Transverse colon (tissue), 4 donors: ENCODE measurements at regions not wholly inside any gene's neighbourhood (a gene's known extent, or its start where the extent isn't known, plus 50 kb on each side); places are given as distances from the start of the nearest gene placed in this dataset.

ENCODE experiments used
- DNase-seq: peaks from one replicate; pipeline ENCODE4 v3.0.0-alpha.2; 2019
- H3K27ac ChIP-seq, 4 donors: fragments of 200-600 bp; sonication (generic); 2 replicates each; pipeline ENCODE4 v1.5.1; 2016 to 2018; ENCODE audit warnings: inconsistent platforms in 4 of 4
- H3K27me3 ChIP-seq: fragments of 200-600 bp; sonication (generic); 2 replicates; pipeline ENCODE4 v1.5.1; 2017; ENCODE audit warnings: inconsistent platforms
- H3K36me3 ChIP-seq, 4 donors: fragments of 200-600 bp; sonication (generic); 2 replicates each; pipeline ENCODE4 v1.5.1; 2017 to 2019; ENCODE audit warnings: inconsistent platforms in 4 of 4
- H3K4me1 ChIP-seq, 4 donors: fragments of 200-600 bp; sonication (generic); 2 replicates each; pipeline ENCODE4 v1.5.1; 2017 to 2020; ENCODE audit warnings: inconsistent platforms in 4 of 4
- H3K4me3 ChIP-seq, 4 donors: fragments of 200-600 bp; sonication (generic); 1 replicate in 1 of 4; 2 replicates in 3 of 4; pipeline versions ENCODE4 v1.5.1 to v1.6.1; 2017 to 2019; ENCODE audit warnings: inconsistent platforms in 4 of 4
- H3K9me3 ChIP-seq, 2 donors: fragments of 200-600 bp; sonication (generic); 2 replicates each; pipeline ENCODE4 v1.5.1; 2017 to 2019; ENCODE audit warnings: inconsistent platforms in 2 of 2
- CTCF ChIP-seq, 5 experiments: fragments of 200-600 bp in 3 of 5; fragments of 450-650 bp in 2 of 5; sonication (generic) in 3 of 5; IDR thresholded peaks; 1 replicate in 2 of 5; 2 replicates in 3 of 5; pipeline ENCODE4 v1.5.1; 2016 to 2017; ENCODE audit warnings: antibody characterized with exemption in 5 of 5, inconsistent platforms in 3 of 5, mild to moderate bottlenecking in 2 of 5, moderate library complexity in 1 of 5
- EP300 ChIP-seq: sonication (generic); formaldehyde crosslinking; IDR thresholded peaks from one replicate; pipeline ENCODE4 v1.6.1; 2017; ENCODE audit warnings: antibody characterized with exemption, low read depth
- POLR2A ChIP-seq: fragments of 450-650 bp; IDR thresholded peaks from one replicate; pipeline ENCODE4 v1.6.1; 2016; ENCODE audit warnings: antibody characterized with exemption, mild to moderate bottlenecking, moderate library complexity
- POLR2AphosphoS5 ChIP-seq, 3 donors: sonication (generic); formaldehyde crosslinking; IDR thresholded peaks; one replicate each; pipeline ENCODE4 v1.6.1; 2016; ENCODE audit warnings: antibody characterized with exemption in 3 of 3
- WGBS, 2 donors: methylation state at CpG; one replicate each; pipeline ENCODE4 v1.1.5; 2018; ENCODE audit warnings: low coverage in 1 of 2; 5-methylcytosine and 5-hydroxymethylcytosine counted together
- in situ Hi-C, 4 donors: fragments of 200-750 bp; cut with MboI; loops; one replicate each; pipeline versions ENCODE4 v1.15.0 to v1.15.1; 2017; ENCODE audit warnings: low sequenced_read_pairs in 3 of 4, low pct_ligation_motif_present in 1 of 4, low pct_unique_long_range_greater_than_20kb in 1 of 4
- intact Hi-C: fragments of 100-400 bp; cut with DNase I; formaldehyde crosslinking; loops from one replicate; pipeline ENCODE4 v1.15.1; 2023; ENCODE audit warnings: low total_unique reads

GRCh38 chr1:147078606-147079399 lies 93.5 kb downstream of the PRKAB2 start:
- intact Hi-C loops (no loop called here), in situ Hi-C loops (no loop called here)
- Histone ChIP-seq H3K9me3 (no peaks in the 10 kb centered on the region), H3K36me3 (no peaks in the 10 kb centered on the region), H3K27me3 (peaks cover 100% of the 10 kb centered on the region), H3K4me3 (no peak overlapping the region), H3K4me1 (peaks cover 3 to 23% (median 13%) of the 10 kb centered on the region in 4 donors), H3K27ac (no peak overlapping the region)
- whole genome bisulfite sequencing, 2 donors, result 31 to 64% methylated on average over 10 to 51 of the region's 52 CpGs
- DNase-seq, result no peak
- no peak for TF ChIP-seq EP300
- no peak for TF ChIP-seq POLR2A
- no peak for TF ChIP-seq POLR2AphosphoS5 (IDR thresholded peaks at IDR 0.05)
- TF ChIP-seq CTCF (IDR thresholded peaks at IDR 0.05), result no peak

GRCh38 chr1:147077936-147078605 lies 94.2 kb downstream of the PRKAB2 start:
- H3K9me3 ChIP-seq, result no peaks in the 10 kb centered on the region
- H3K4me1 ChIP-seq, result peaks cover 3 to 22% (median 12%) of the 10 kb centered on the region in 4 donors
- H3K4me3 ChIP-seq, result no peak overlapping the region
- in situ Hi-C loops, result no loop called here
- H3K36me3 ChIP-seq, result no peaks in the 10 kb centered on the region
- intact Hi-C loops, result no loop called here
- no peak for TF ChIP-seq POLR2AphosphoS5 (IDR thresholded peaks at IDR 0.05)
- no peak for TF ChIP-seq CTCF (IDR thresholded peaks at IDR 0.05)
- no peak for TF ChIP-seq EP300
- no peak for TF ChIP-seq POLR2A
- WGBS, 2 donors, result 17% methylated on average over 35 of the region's 37 CpGs; no CpG with 5 or more reads in 1 of the 2 donors
- H3K27ac ChIP-seq, result no peak overlapping the region
- peaks cover 100% of the 10 kb centered on the region for H3K27me3 ChIP-seq
- no peak for DNase-seq

GRCh38 chr1:147077523-147077922 lies 94.7 kb downstream of the PRKAB2 start:
- in situ Hi-C loops (no loop called here), intact Hi-C loops (no loop called here)
- TF ChIP-seq POLR2AphosphoS5 (IDR thresholded peaks at IDR 0.05) (no peak), CTCF (IDR thresholded peaks at IDR 0.05) (no peak), POLR2A (no peak), EP300 (no peak)
- whole genome bisulfite sequencing, 2 donors, result 31% methylated on average over 20 of the region's 20 CpGs; no CpG with 5 or more reads in 1 of the 2 donors
- no peak overlapping the region for H3K4me3 ChIP-seq
- no peak overlapping the region for H3K27ac ChIP-seq
- H3K27me3 ChIP-seq, result peaks cover 100% of the 10 kb centered on the region
- no peaks in the 10 kb centered on the region for H3K9me3 ChIP-seq
- no peaks in the 10 kb centered on the region for H3K36me3 ChIP-seq
- DNase-seq, result no peak
- peaks cover 3 to 22% (median 17%) of the 10 kb centered on the region in 4 donors for H3K4me1 ChIP-seq

- Histone ChIP-seq H3K4me3 (no peak overlapping the region), H3K36me3 (no peaks in the 10 kb centered on the region), H3K27ac (no peak overlapping the region), H3K27me3 (peaks cover 100% of the 10 kb centered on the region), H3K4me1 (peaks cover 3 to 22% (median 18%) of the 10 kb centered on the region in 4 donors), H3K9me3 (no peaks in the 10 kb centered on the region)
- no peak for DNase-seq
- intact Hi-C loops, result no loop called here
- in situ Hi-C loops, result no loop called here
- WGBS, 2 donors, result 34% methylated on average over 25 of the region's 28 CpGs; no CpG with 5 or more reads in 1 of the 2 donors
- no peak for TF ChIP-seq POLR2A
- TF ChIP-seq CTCF (IDR thresholded peaks at IDR 0.05), result no peak
- TF ChIP-seq POLR2AphosphoS5 (IDR thresholded peaks at IDR 0.05), result no peak
- no peak for TF ChIP-seq EP300
Measured at GRCh38 chr1:147077081-147077480, 95.2 kb downstream of the PRKAB2 start.
